ENCODE measurements at regions not wholly inside any gene's neighbourhood (a gene's known extent, or its start where the extent isn't known, plus 50 kb on each side); places are given as distances from the start of the nearest gene placed in this dataset.

GRCh38 chr3:139778682-139779233, 101.0 kb upstream of the NMNAT3 start:
- no peak for DNase-seq

- DNase-seq: no peak
Observed at GRCh38 chr3:139774560-139775302, 97.0 kb upstream of the NMNAT3 start.

- DNase-seq: no peak
Observed at GRCh38 chr3:139772539-139773500, 95.0 kb upstream of the NMNAT3 start.

- no peak for DNase-seq
Observed at GRCh38 chr3:139771331-139771730, 93.6 kb upstream of the NMNAT3 start.

GRCh38 chr3:139770577-139770976, 92.8 kb upstream of the NMNAT3 start:
- DNase-seq: no peak

- no peak for DNase-seq
Observed at GRCh38 chr3:139769796-139770195, 92.0 kb upstream of the NMNAT3 start.

GRCh38 chr3:139764936-139765335, 87.2 kb upstream of the NMNAT3 start:
- DNase-seq: no peak

- no peak for DNase-seq
Observed at GRCh38 chr3:139764069-139764905, 86.5 kb upstream of the NMNAT3 start.

- no peak for DNase-seq
Observed at GRCh38 chr3:139762302-139762701, 84.5 kb upstream of the NMNAT3 start.

GRCh38 chr3:139759470-139759869, 81.7 kb upstream of the NMNAT3 start:
- no peak for DNase-seq

- no peak for DNase-seq
Observed at GRCh38 chr3:139758654-139759291, 81.0 kb upstream of the NMNAT3 start.

GRCh38 chr3:139757448-139758030, 79.8 kb upstream of the NMNAT3 start:
- DNase-seq: no peak

- DNase-seq: no peak
Observed at GRCh38 chr3:139756529-139757103, 78.8 kb upstream of the NMNAT3 start.

- no peak for DNase-seq
Observed at GRCh38 chr3:139755551-139755950, 77.8 kb upstream of the NMNAT3 start.

- DNase-seq: no peak
Observed at GRCh38 chr3:139751789-139752188, 74.0 kb upstream of the NMNAT3 start.

GRCh38 chr3:139746481-139746880, 68.7 kb upstream of the NMNAT3 start:
- DNase-seq: no peak

GRCh38 chr3:139745831-139746230, 68.1 kb upstream of the NMNAT3 start:
- no peak for DNase-seq

- DNase-seq: no peak
Observed at GRCh38 chr3:139738697-139739096, 60.9 kb upstream of the NMNAT3 start.

- no peak for DNase-seq
Observed at GRCh38 chr3:139737682-139738361, 60.0 kb upstream of the NMNAT3 start.

GRCh38 chr3:139735191-139735590, 57.4 kb upstream of the NMNAT3 start:
- no peak for DNase-seq

Data from right kidney (tissue), 1 donor.